Pancreas (tissue), 10 donors: ENCODE measurements at regions not wholly inside any gene's neighbourhood (a gene's known extent, or its start where the extent isn't known, plus 50 kb on each side); places are given as distances from the start of the nearest gene placed in this dataset.

Source experiments
- ATAC-seq, 4 donors: fragments of 200-7000 bp; cut with Tn5 transposase; one replicate each; pipeline versions ENCODE4 v1.8.0 to v1.9.1; 2020; ENCODE audit warnings: mild to moderate bottlenecking in 4 of 4, moderate library complexity in 4 of 4
- DNase-seq, 6 donors: peaks; one replicate each; pipeline ENCODE4 v3.0.0-alpha.2; 2020
- FAIRE-seq: peaks from 2 replicates; lab custom pipeline; 2012; peaks lifted over from hg19 to GRCh38; lab: Jason Lieb, UNC
- H3K27ac ChIP-seq, 4 donors: fragments of 200-600 bp; sonication (generic); 1 replicate in 3 of 4; 2 replicates in 1 of 4; pipeline versions ENCODE4 v1.5.0 to v1.8.0; 2020
- H3K27me3 ChIP-seq, 4 donors: fragments of 200-600 bp; one replicate each; pipeline ENCODE4 v1.8.0; 2021
- H3K36me3 ChIP-seq, 3 donors: fragments of 200-600 bp; sonication (generic) in 1 of 3; one replicate each; pipeline versions ENCODE4 v1.5.0 to v1.8.0; 2020 to 2021
- H3K4me1 ChIP-seq, 3 donors: fragments of 200-600 bp; one replicate each; pipeline ENCODE4 v1.8.0; 2021
- H3K4me3 ChIP-seq, 4 donors: fragments of 200-600 bp; sonication (generic) in 2 of 4; one replicate each; pipeline versions ENCODE4 v1.5.0 to v1.8.0; 2020 to 2021
- H3K9me3 ChIP-seq, 4 donors: fragments of 200-600 bp; one replicate each; pipeline ENCODE4 v1.8.0; 2021
- WGBS, 2 donors: extraction: QIAGEN DNeasy Blood & Tissue Kit; methylation state at CpG; one replicate each; pipeline ENCODE4 v1.1.7; 2013; 5-methylcytosine and 5-hydroxymethylcytosine counted together
- intact Hi-C, 3 donors: fragments of 100-400 bp; cut with DNase I; formaldehyde crosslinking; loops; one replicate each; pipeline versions ENCODE4 v1.11.1 to v1.14.2; 2022
- TF ChIP-seq, protein P1 (sequence below), 4 donors: fragments of 200-600 bp; sonication (generic) in 3 of 4; IDR thresholded peaks; one replicate each; pipeline versions ENCODE4 v1.5.0 to v1.8.0; 2021; ENCODE audit warnings: antibody characterized with exemption in 4 of 4
- donor health status: healthy with polysubstance abuse.
- donor health status: DM: no; HTN: no; CAD: no; lungs with moderate emphysema.
- donor health status: DM: no; HTN: no; CAD: no.
- donor health status: control.
- donor health status: control.
- donor health status: Bipolar disorder and iron deficiency.
- donor health status: DM: yes; HTN: yes; CAD: no.
- donor health status: DM: no; HTN: no; CAD: no.
- donor health status: DM: no; HTN: no; CAD: no.
- donor health status: DM: yes; HTN: yes; CAD: no.

DNA sequence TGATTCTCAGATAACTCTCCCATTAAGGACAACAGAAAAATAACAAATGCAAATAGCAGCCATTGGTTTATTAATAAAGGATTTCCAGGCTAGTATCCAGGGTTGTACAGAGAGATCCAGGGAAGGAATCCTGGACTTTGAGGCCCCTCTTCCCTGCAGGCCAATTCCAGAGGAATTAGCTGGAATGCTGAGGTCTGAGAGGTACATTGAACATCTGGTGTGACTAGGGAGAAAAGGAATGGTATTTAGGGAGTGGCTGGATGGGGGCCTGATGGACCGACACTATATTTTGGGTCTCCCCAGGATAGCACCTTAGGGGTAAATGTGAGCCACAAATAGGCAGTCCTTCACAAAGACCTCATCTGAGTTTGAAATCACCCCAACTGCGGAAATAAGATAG lies 924.5 kb downstream of the AACS start:
- H3K9me3 ChIP-seq: no peaks in the 10 kb centered on the region
- no peaks in the 10 kb centered on the region for H3K36me3 ChIP-seq
- no peaks in the 10 kb centered on the region for H3K4me1 ChIP-seq
- intact Hi-C loops: no loop called here
- peaks cover 0 to 6% (median 0%) of the 10 kb centered on the region in 4 donors for H3K27me3 ChIP-seq
- 86 to 97% methylated on average over 2 of the region's 2 CpGs for WGBS, 2 donors
- FAIRE-seq: no peak
- ATAC-seq: no peak
- no peak overlapping the region for H3K27ac ChIP-seq
- no peak for DNase-seq
- TF ChIP-seq, protein P1, sequence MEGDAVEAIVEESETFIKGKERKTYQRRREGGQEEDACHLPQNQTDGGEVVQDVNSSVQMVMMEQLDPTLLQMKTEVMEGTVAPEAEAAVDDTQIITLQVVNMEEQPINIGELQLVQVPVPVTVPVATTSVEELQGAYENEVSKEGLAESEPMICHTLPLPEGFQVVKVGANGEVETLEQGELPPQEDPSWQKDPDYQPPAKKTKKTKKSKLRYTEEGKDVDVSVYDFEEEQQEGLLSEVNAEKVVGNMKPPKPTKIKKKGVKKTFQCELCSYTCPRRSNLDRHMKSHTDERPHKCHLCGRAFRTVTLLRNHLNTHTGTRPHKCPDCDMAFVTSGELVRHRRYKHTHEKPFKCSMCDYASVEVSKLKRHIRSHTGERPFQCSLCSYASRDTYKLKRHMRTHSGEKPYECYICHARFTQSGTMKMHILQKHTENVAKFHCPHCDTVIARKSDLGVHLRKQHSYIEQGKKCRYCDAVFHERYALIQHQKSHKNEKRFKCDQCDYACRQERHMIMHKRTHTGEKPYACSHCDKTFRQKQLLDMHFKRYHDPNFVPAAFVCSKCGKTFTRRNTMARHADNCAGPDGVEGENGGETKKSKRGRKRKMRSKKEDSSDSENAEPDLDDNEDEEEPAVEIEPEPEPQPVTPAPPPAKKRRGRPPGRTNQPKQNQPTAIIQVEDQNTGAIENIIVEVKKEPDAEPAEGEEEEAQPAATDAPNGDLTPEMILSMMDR (IDR thresholded peaks at IDR 0.05): no peak
- no peak overlapping the region for H3K4me3 ChIP-seq

DNA sequence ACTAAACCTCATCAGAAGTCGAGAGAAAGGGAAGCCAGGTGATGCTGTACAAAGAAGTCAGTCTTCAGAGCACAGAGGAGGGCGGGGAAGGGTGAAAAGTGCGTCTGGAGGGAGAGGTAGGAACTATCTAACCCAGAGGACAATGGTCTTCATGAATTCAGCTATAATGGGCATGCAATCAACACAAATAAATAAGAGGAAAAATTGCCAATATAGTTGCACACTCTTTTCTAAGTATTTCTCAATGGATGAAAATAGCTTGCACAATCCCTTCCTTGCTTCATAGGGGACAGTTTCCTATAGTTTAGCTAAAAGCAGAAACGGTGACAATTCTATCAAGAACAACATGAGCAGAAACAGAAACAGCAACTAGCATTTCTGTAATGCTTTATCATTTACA lies 931.2 kb downstream of the AACS start:
- no peak overlapping the region for H3K27ac ChIP-seq
- 44 to 66% methylated on average over 4 of the region's 4 CpGs for WGBS, 2 donors
- FAIRE-seq (no peak), ATAC-seq (no peak), DNase-seq (no peak)
- H3K9me3 ChIP-seq: no peaks in the 10 kb centered on the region
- intact Hi-C loops: no loop called here
- no peaks in the 10 kb centered on the region for H3K4me1 ChIP-seq
- H3K36me3 ChIP-seq: no peaks in the 10 kb centered on the region
- TF ChIP-seq, protein P1 (IDR thresholded peaks at IDR 0.05): no peak
- H3K27me3 ChIP-seq: no peaks in the 10 kb centered on the region
- H3K4me3 ChIP-seq: no peak overlapping the region

DNA sequence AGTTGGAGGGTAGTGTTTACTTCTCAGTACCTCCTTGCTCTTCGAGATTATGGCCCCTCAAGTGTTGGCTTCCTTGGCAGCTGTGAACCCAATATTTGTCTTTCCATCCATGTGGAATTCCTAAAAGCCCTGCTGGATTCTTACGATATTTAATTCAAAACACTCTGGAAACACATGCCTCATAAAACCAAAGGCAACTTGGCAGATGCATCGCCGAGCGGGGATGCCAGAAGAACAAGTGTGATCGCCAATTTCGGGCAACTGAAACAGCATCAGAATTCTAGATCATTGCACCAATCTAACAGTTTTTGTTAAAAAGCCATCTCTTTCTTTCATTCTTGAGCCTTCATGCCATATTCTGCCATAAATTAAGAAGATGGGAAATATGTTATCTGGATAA lies 934.4 kb downstream of the AACS start:
- H3K27me3 ChIP-seq: no peaks in the 10 kb centered on the region
- FAIRE-seq (no peak), DNase-seq (no peak), ATAC-seq (no peak)
- H3K4me3 ChIP-seq: no peak overlapping the region
- TF ChIP-seq, protein P1 (IDR thresholded peaks at IDR 0.05): no peak
- H3K36me3 ChIP-seq: no peaks in the 10 kb centered on the region
- WGBS, 2 donors: 63 to 75% methylated on average over 7 of the region's 7 CpGs
- intact Hi-C loops: no loop called here
- H3K4me1 ChIP-seq: no peaks in the 10 kb centered on the region
- H3K27ac ChIP-seq: no peak overlapping the region
- H3K9me3 ChIP-seq: no peaks in the 10 kb centered on the region

DNA sequence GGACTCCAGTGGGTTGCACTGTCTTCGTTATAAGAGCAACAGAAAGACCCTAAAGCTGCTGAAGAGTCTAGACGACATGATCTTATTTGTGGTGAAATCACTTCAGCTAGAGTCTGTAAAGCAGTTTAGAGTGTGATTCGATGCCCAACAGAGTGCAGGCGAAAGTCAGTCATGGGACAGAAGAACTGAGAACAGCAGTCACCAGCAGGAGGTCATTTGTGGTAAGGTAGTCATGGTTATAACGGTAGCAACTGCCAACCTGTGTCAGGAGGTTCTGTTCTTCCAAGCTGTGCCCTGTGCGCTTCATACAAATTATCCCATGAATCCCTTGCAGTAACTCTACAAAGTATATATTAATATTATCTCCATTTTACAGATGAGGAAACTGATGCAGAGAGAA lies 954.1 kb downstream of the AACS start:
- no peaks in the 10 kb centered on the region for H3K36me3 ChIP-seq
- TF ChIP-seq, protein P1 (IDR thresholded peaks at IDR 0.05): no peak
- no peak for DNase-seq
- no peak overlapping the region for H3K27ac ChIP-seq
- H3K4me3 ChIP-seq: no peak overlapping the region
- H3K27me3 ChIP-seq: no peaks in the 10 kb centered on the region
- intact Hi-C loops: no loop called here
- no peaks in the 10 kb centered on the region for H3K9me3 ChIP-seq
- ATAC-seq: no peak
- FAIRE-seq: no peak
- 63 to 77% methylated on average over 6 of the region's 6 CpGs for WGBS, 2 donors
- no peaks in the 10 kb centered on the region for H3K4me1 ChIP-seq

DNA sequence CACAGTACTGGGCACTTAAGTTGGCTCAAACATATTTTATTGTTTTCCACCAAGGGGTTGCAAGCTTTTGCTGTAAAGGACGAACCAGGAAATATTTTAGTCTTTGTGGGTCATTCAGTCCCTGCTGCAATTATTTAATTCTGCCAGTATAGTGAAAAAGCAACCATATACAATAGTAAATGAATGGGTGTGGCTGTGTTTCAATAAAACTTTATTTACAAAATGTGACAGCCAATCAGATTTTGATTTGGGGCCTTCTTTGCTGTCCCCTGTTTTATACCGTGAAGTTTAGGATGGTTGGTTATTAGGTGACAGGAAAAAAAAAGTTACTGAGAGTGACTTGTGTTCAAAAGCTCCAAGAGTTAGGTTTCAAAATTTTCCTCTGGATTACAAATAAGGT lies 956.4 kb downstream of the AACS start:
- no peak for ATAC-seq
- DNase-seq: no peak
- no peaks in the 10 kb centered on the region for H3K9me3 ChIP-seq
- no peak overlapping the region for H3K4me3 ChIP-seq
- WGBS, 2 donors: 67 to 74% methylated on average over 2 of the region's 2 CpGs
- no peaks in the 10 kb centered on the region for H3K4me1 ChIP-seq
- no peak overlapping the region for H3K27ac ChIP-seq
- intact Hi-C loops: no loop called here
- no peaks in the 10 kb centered on the region for H3K27me3 ChIP-seq
- FAIRE-seq: no peak
- TF ChIP-seq, protein P1 (IDR thresholded peaks at IDR 0.05): no peak
- no peaks in the 10 kb centered on the region for H3K36me3 ChIP-seq
